Stimulated activated naive CD4-positive, alpha-beta T cell (primary cell): ENCODE measurements at regions not wholly inside any gene's neighbourhood (a gene's known extent, or its start where the extent isn't known, plus 50 kb on each side); places are given as distances from the start of the nearest gene placed in this dataset.
"Not testable (repeated sequence)": the region's sequence is repeated elsewhere in the genome, so short reads cannot be mapped to it uniquely, and the experiment has no call there.

Experiments
- DNase-seq, 6 experiments: peaks; one replicate each; lab custom pipeline; 2025; lab: John Stamatoyannopoulos, UW

GRCh38 chr22:49721211-49721763 is 106.4 kb downstream of the BRD1 start:
- DNase-seq, result no peak

- no peak for DNase-seq
Measured at GRCh38 chr22:49720279-49720959, 107.3 kb downstream of the BRD1 start.

DNA sequence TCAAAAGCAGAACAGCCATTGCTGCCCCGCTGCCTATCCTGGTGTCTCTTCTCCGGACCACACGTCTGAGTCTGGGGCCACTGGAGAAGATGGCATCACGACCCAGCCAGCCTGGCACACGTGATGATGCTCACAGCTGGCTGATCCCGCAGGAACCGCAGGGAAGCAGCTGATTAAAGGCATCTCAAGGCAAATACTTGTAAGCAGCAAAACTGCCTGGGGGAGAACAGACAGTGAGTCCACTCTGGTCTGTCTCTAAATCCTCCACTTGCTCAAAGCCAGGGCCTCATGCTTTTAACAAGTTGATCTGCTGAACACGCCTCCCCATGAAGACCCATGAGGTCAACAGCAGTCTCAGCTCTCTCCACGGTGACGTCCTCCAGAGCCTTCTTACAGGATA is 108.6 kb downstream of the BRD1 start:
- no peak for DNase-seq

DNA sequence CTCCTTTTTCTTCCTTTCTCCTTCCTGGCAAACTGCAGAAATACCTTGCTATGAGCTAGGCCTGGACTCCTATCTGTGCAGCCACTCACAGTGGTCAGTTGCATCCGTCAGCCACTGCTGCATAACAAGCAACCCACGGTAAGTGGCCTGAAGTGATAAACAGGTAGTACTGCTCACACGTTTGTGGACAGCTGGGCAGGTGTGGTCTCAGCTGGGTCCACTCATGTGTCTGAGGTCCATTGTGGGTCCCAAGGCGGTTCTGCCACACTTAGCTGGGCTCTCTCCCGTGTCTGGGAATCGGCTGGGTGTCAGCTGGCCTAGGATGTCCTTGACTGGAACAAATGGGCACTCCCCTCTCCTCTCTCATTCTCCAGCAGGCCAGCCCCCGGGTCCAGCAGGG is 109.3 kb downstream of the BRD1 start:
- DNase-seq, result no peak

DNA sequence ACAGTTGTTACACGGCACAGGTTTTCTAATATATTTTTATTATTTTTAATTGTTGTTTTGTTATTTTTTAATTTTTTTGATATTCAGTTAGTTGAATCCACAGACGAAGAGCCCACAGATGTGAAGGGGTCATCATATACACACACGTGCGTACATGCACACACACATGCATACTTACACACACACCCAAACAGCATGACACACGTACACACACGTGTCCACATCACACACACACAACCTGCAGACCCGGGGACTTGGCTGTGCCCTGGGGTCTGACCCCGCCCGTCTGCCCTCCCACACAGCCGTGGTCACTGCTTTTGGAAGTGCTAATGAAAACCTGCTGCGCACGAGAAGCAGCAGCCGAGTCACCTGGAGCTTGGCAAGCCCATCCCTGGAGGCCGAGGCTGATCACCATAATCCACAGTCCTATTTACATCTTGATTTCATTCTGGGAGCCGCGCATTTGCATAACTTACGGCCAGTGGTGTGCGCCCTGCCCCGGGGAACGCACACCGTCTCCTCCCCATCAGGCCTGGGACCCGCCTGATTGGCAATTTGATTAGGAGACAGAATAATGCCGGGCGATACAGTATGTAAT is 110.3 kb downstream of the BRD1 start:
- no peak for DNase-seq

GRCh38 chr22:49716441-49716840 is 111.2 kb downstream of the BRD1 start:
- DNase-seq, result no peak

- no peak for DNase-seq
Measured at GRCh38 chr22:49715450-49715849, 112.2 kb downstream of the BRD1 start.

- no peak for DNase-seq
Measured at GRCh38 chr22:49713003-49713402, 114.7 kb downstream of the BRD1 start.

GRCh38 chr22:49712195-49712791 is 115.4 kb downstream of the BRD1 start:
- DNase-seq, result no peak

DNA sequence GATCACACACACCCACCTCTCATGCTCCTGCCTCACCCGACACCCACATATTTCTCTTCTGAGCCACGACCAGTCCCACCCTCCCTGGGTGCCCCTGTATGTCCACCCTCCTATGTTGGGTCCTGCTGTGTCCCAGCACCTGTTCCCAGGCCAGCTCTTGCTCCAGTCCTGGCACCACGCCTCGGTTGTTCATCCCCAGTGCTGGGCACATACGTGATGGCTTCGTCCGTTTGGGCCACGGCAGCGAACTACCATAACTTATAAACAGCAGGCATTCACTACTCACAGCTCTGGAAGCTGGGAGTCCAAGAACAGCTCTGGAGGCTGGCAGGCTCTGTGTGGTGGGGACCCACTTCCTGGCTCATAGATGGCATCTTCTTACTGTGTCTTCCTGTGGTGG is 116.9 kb downstream of the BRD1 start:
- DNase-seq, result no peak

DNA sequence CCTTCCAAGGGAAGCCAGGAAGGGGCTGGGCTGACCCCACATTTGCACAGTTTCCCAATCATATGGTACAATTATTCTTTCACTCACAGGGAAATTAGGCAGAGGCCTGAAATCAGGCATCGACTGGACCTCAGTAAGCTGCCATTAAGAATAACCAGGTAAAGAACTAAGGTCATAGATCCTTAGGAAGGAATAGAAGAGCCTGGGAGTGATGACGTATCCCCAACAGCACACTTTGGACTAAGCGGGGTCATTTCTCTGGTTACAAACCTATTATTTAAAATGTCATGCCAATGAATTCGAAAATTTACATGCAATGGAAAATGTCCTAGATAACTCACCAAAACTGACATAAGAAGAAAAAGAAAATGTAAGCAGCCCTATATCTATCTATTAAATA is 118.2 kb downstream of the BRD1 start:
- DNase-seq, result no peak

DNA sequence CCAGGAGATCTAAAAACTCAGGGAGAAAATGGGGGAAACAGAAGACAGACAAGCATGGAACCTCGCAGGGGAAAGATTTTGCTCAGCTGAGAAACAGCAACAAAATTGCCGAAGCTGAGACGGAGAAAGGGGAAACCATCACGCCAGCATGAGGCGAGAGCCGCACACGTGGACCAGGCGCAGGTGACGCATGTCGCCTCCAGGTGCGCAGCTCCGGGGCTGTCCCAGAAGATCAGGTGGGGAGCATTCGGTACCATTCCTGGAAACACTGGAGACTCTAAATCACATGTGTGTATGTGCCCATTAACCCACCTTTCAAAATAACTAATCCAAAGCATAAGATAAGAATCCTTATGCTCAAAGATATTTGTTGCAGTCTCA is 121.7 kb downstream of the BRD1 start:
- DNase-seq, result no peak

- DNase-seq, result peak; percentile 5 to 45 (median 18)
Measured at GRCh38 chr22:49705216-49705971, 122.3 kb downstream of the BRD1 start.

- no peak for DNase-seq
Measured at GRCh38 chr22:49704345-49705215, 123.1 kb downstream of the BRD1 start.

DNA sequence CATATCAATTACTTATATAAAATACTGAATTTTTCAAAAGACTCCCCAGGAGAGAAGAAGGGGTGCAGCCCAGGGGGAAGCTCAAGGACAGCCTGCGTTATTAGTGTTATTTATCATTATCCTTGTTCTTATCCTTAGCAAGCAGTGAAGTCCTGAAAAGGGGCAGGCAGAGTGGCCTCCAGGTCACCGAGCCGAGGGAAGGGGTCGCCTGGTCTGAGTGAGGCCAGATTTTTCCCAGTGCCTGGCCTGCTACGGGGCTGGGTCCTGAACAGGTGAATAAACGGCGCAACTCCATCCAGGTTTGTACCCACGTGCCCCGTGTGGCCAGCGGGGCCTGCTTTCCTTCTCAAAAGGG is 123.7 kb downstream of the BRD1 start:
- no peak for DNase-seq

GRCh38 chr22:49703505-49703904 is 124.2 kb downstream of the BRD1 start:
- no peak for DNase-seq

DNA sequence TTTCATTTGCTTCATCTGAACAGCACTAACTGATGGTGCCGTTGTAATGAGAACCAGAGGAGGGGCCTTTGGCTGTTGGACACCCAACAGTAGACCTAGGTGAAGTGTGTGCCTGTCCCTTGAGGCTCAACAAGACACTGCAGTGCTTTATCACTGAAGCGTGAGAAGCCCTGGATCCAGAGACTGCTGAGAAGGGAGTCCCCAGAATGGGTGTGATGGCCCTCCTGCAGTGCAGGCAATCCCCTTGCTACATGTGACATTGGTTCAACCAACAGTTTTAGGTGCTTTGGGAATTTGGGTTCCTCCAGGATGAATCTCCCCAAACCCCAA is 125.6 kb downstream of the BRD1 start:
- no peak for DNase-seq

GRCh38 chr22:49701380-49702067 is 126.1 kb downstream of the BRD1 start:
- no peak for DNase-seq

GRCh38 chr22:49699928-49700498 is 127.7 kb downstream of the BRD1 start:
- no peak for DNase-seq

- no peak for DNase-seq
Measured at GRCh38 chr22:49699476-49699875, 128.2 kb downstream of the BRD1 start.

DNA sequence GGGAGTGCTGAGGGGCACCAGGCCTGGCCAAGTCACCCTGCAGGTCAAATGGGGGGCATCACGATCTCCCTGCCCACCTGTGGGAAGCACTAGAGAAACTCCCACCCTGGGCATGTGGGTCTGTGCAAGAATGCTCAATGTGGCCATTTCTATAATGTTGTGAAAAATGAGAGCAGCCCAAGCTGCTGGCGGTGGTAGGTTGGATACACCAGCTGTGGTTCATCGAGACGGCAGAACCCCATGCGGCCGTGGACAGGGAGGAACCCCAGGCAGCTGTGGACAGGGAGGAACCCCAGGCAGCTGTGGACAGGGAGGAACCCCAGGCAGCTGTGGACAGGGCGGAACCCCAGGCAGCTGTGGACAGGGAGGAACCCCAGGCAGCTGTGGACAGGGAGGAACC is 129.1 kb downstream of the BRD1 start:
- DNase-seq, result not testable (repeated sequence)
